BJ (cell line): ENCODE measurements at regions not wholly inside any gene's neighbourhood (a gene's known extent, or its start where the extent isn't known, plus 50 kb on each side); places are given as distances from the start of the nearest gene placed in this dataset.

ENCODE experiments used
- CTCF ChIA-PET: fragments of 350-600 bp; formaldehyde crosslinking; extraction: SDS; loops from one replicate; lab custom pipeline; 2021; ENCODE audit warnings: antibody characterized with exemption, inconsistent platforms; lab: Yijun Ruan, JAX
- POLR2A ChIA-PET: fragments of 300-600 bp; sonication (Branson Sonifier 250); formaldehyde crosslinking; extraction: SDS; loops from one replicate; lab custom pipeline; 2021; ENCODE audit warnings: antibody characterized with exemption; lab: Charles Lee
- DNase-seq: peaks from one replicate; pipeline ENCODE4 v3.0.0-alpha.2; 2011; ENCODE audit warnings: low read depth
- H3K27me3 ChIP-seq: 2 replicates; pipeline ENCODE4 v1.6.0; 2011; ENCODE audit warnings: low read length; ENCODE audit not compliant: control insufficient read depth, insufficient read depth
- H3K36me3 ChIP-seq: 2 replicates; pipeline ENCODE4 v1.5.1; 2011; ENCODE audit warnings: low read length; ENCODE audit not compliant: control insufficient read depth, insufficient read depth
- H3K4me3 ChIP-seq: 2 replicates; pipeline ENCODE4 v1.5.1; 2011; ENCODE audit warnings: low read depth, mild to moderate bottlenecking, control low read depth, low read length
- TF ChIP-seq, protein P1 (sequence below): IDR thresholded peaks from 2 replicates; pipeline ENCODE4 v1.5.1; 2011; ENCODE audit warnings: low read depth, mild to moderate bottlenecking, control low read depth, inconsistent platforms, low read length, moderate library complexity; ENCODE audit not compliant: insufficient read depth

GRCh38 chr12:92089559-92089958, 56.1 kb downstream of the BTG1 start:
- H3K27me3 ChIP-seq = no peaks in the 10 kb centered on the region
- no peaks in the 10 kb centered on the region for H3K36me3 ChIP-seq
- CTCF ChIA-PET = interaction anchor here (1.2 kb wide), 1 partner anchor 707 kb away, joined by 3 read pairs; no protein-coding TSS in a partner anchor
- POLR2A ChIA-PET = interaction anchor here (0.6 kb wide), 1 partner anchor 14 kb away, joined by 3 read pairs; no protein-coding TSS in a partner anchor
- no peak for DNase-seq
- TF ChIP-seq, protein P1, sequence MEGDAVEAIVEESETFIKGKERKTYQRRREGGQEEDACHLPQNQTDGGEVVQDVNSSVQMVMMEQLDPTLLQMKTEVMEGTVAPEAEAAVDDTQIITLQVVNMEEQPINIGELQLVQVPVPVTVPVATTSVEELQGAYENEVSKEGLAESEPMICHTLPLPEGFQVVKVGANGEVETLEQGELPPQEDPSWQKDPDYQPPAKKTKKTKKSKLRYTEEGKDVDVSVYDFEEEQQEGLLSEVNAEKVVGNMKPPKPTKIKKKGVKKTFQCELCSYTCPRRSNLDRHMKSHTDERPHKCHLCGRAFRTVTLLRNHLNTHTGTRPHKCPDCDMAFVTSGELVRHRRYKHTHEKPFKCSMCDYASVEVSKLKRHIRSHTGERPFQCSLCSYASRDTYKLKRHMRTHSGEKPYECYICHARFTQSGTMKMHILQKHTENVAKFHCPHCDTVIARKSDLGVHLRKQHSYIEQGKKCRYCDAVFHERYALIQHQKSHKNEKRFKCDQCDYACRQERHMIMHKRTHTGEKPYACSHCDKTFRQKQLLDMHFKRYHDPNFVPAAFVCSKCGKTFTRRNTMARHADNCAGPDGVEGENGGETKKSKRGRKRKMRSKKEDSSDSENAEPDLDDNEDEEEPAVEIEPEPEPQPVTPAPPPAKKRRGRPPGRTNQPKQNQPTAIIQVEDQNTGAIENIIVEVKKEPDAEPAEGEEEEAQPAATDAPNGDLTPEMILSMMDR = no peak
- H3K4me3 ChIP-seq = no peak overlapping the region

DNA sequence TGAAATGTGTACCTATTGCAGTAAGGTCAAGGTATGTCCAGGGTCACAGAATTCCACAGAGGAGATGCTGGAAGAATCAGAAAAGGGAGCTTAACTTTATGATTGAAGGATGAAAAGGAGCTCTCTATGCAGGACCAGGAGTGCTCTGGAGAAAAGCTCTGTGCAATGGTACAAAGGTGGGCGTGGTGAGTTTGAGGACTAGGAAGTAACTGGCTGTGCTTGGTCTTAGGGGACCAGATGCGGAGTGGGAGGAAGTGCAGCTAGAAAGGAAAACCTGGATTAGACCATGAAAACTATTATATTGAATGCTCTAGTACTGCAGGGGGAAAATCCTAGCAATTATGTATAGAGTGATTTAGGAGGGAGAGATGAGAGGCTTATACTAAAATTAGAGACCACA, 56.8 kb downstream of the BTG1 start:
- POLR2A ChIA-PET = no interaction called here
- TF ChIP-seq, protein P1 = no peak

DNA sequence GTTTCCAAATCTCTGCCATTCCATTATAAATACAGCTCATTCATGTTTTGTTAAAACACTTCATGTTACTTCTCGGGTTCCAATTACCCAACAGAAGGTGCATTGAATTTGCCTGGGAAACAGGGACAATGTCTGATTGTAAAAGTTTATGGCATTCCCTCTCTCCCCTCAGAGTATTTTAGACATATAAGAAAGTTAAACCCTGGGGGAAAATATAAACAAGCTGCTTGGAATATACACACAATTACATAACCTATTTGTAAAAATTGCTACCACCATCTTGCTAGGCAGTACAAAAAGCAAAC, 60.0 kb downstream of the BTG1 start:
- TF ChIP-seq, protein P1 = no peak

More for the DNA sequence above, 56.8 kb downstream of the BTG1 start:
- Histone ChIP-seq H3K36me3 (no peaks in the 10 kb centered on the region), H3K27me3 (no peaks in the 10 kb centered on the region), H3K4me3 (no peak overlapping the region)
- DNase-seq = no peak
- CTCF ChIA-PET = interaction anchor here (1.1 to 1.2 kb wide), 2 partner anchors 14 to 706 kb away, joined by 3 to 5 read pairs; no protein-coding TSS in a partner anchor

GRCh38 chr12:92085040-92085735, 60.5 kb downstream of the BTG1 start:
- CTCF ChIA-PET = interaction anchor here (0.7 to 1.8 kb wide), 3 partner anchors 59 to 703 kb away, joined by 3 to 5 read pairs (median 3); no protein-coding TSS in a partner anchor
- POLR2A ChIA-PET = interaction anchor here (1.6 kb wide), 1 partner anchor 60 kb away, joined by 4 read pairs; the partner anchor contains the start of gene BTG1
- TF ChIP-seq, protein P1 = no peak

More for the DNA sequence above, 60.0 kb downstream of the BTG1 start:
- CTCF ChIA-PET = interaction anchor here (0.7 to 1.8 kb wide), 2 partner anchors 58 to 703 kb away, joined by 3 to 5 read pairs; no protein-coding TSS in a partner anchor
- H3K36me3 ChIP-seq = no peaks in the 10 kb centered on the region
- H3K27me3 ChIP-seq = no peaks in the 10 kb centered on the region
- POLR2A ChIA-PET = interaction anchor here (1.6 kb wide), 1 partner anchor 60 kb away, joined by 4 read pairs; the partner anchor contains the start of gene BTG1
- DNase-seq = no peak
- H3K4me3 ChIP-seq = no peak overlapping the region

DNA sequence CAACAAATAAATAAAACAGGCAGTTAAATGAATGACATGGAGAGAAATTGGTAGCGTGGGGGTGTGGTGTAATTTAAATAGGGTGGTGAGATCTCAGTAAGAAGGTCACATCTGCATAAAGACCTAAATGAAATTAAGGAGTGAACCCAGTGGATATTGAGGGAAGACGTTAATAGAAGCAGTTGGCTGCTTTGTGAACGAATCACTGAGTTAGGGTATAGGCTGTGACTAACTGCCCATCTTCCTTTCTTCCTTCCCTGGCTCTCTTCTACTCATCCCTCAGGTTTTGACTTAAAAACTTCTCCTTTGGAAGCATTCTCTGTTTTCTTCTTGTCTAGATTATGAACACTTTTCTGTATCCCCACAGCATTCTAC, 64.7 kb downstream of the BTG1 start:
- POLR2A ChIA-PET = no interaction called here
- H3K36me3 ChIP-seq = no peaks in the 10 kb centered on the region
- no peak overlapping the region for H3K4me3 ChIP-seq
- H3K27me3 ChIP-seq = no peaks in the 10 kb centered on the region
- TF ChIP-seq, protein P1 = no peak
- CTCF ChIA-PET = interaction anchor here (1.5 kb wide), 1 partner anchor 490 kb away, joined by 3 read pairs; no protein-coding TSS in a partner anchor
- no peak for DNase-seq

More at GRCh38 chr12:92085040-92085735, 60.5 kb downstream of the BTG1 start:
- Histone ChIP-seq H3K27me3 (no peaks in the 10 kb centered on the region), H3K4me3 (no peak overlapping the region), H3K36me3 (no peaks in the 10 kb centered on the region)
- no peak for DNase-seq
